ENCODE measurements at regions not wholly inside any gene's neighbourhood (a gene's known extent, or its start where the extent isn't known, plus 50 kb on each side); places are given as distances from the start of the nearest gene placed in this dataset.

DNA sequence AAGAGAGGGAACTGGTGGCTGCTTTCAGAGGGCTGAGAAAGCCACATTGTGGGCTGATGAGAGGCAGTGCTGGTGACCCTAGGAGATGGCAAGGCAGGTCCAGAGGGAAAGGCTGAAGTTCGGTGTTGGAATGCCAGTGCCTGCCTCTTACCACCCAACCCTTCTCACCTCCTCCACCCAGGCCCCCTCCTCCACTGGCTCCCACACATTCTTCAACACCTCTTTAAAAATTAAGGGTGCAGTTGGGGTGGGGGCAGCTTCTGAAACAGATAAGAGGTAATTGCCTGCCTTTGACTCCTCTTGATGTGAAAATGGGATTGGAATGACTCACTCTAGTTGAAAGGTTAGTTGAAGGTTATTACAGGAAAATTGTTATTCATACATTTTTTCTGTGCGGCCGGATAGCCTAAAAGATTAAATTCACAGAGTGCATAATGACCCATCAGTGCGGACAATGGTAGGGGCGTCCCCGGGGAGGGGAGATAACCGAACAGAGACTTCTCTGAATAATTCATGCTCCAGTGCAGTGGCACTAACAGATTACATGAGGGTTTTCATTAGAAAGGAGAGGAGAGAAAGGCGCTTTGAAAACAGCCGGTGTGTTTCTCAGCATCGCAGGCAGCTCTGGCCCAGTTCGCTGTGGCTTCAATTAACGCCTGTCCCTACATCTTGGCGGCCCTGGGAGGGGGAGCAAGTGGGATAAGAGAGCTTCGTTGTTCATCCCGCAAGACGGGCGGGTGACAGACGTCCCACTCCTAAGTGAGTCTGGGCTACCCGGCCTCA lies 212.4 kb downstream of the TLE3 start:
- no TSS peak for BruUV-seq (replicated peaks)
- Mint-ChIP-seq H3K4me1 (ENCODE audit: low read depth, unreplicated experiment) (no peaks in the 10 kb centered on the region), H3K27ac (ENCODE audit: unreplicated experiment) (no peak overlapping the region), H3K36me3 (ENCODE audit: insufficient read depth, unreplicated experiment) (no peaks in the 10 kb centered on the region), H3K9me3 (ENCODE audit: low read depth, unreplicated experiment) (peaks cover 2% of the 10 kb centered on the region), H3K4me3 (ENCODE audit: low read depth, unreplicated experiment) (no peak overlapping the region), H3K27me3 (ENCODE audit: unreplicated experiment) (peaks cover 98% of the 10 kb centered on the region)
- intact Hi-C loops (cut with micrococcal nuclease; ENCODE audit: unreplicated experiment) = no loop called here
- CTCF ChIA-PET = interaction anchor here (0.6 kb wide), 1 partner anchor 390 kb away, joined by 4 read pairs; no protein-coding TSS in a partner anchor
- TF ChIP-seq CTCF (IDR thresholded peaks at IDR 0.05; ENCODE audit: unreplicated experiment) = no peak
- DNase-seq = no peak

DNA sequence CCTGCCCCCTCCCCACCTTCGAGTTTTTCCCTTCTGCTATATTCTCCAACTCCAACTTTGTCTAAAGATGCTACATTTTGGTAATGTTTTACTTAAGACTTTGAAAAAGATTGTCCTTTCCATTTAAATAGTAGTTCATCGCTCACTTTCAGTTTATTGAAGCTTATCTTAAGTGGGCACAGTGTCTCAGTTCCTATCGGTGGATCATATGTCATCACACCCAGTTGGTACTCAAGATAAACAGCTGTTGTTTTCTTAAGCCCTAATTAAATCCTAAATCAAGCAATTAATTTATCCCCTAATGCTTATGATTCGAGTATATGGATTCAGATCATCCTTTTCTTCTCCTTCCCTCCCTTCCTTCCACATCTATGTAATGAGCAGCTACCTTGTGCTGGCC lies 210.7 kb downstream of the TLE3 start:
- TF ChIP-seq CTCF (IDR thresholded peaks at IDR 0.05; ENCODE audit: unreplicated experiment) = no peak
- H3K4me3 Mint-ChIP-seq (ENCODE audit: low read depth, unreplicated experiment) = no peak overlapping the region
- H3K27ac Mint-ChIP-seq (ENCODE audit: unreplicated experiment) = no peak overlapping the region
- H3K27me3 Mint-ChIP-seq (ENCODE audit: unreplicated experiment) = peaks cover 100% of the 10 kb centered on the region
- CTCF ChIA-PET = no interaction called here
- intact Hi-C loops (cut with micrococcal nuclease; ENCODE audit: unreplicated experiment) = no loop called here
- no peaks in the 10 kb centered on the region for H3K36me3 Mint-ChIP-seq (ENCODE audit: insufficient read depth, unreplicated experiment)
- no peaks in the 10 kb centered on the region for H3K4me1 Mint-ChIP-seq (ENCODE audit: low read depth, unreplicated experiment)
- BruUV-seq (replicated peaks) = no TSS peak
- peaks cover 2% of the 10 kb centered on the region for H3K9me3 Mint-ChIP-seq (ENCODE audit: low read depth, unreplicated experiment)
- no peak for DNase-seq

DNA sequence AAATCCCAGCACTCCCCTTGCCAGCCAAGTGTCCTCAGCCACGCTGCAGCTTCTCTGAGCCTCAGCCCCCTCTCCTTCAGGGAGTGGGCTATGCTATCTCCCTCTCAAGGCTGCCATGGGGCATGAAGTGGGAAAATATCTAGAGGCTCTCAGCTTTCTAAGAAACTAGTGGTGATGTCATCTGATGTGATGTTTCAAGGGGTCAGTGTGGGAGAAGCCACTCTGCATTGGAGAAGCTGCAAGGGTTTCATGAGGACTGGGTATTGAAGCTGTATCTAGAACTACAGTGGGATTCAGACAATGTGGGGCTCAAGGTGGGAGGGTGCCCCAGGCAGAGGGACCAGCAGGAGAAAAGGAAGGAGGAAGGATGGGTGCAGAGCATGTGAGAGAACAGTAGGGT lies 210.2 kb downstream of the TLE3 start:
- H3K9me3 Mint-ChIP-seq (ENCODE audit: low read depth, unreplicated experiment) = peaks cover 2% of the 10 kb centered on the region
- no peak for TF ChIP-seq CTCF (IDR thresholded peaks at IDR 0.05; ENCODE audit: unreplicated experiment)
- DNase-seq = no peak
- CTCF ChIA-PET = no interaction called here
- no peaks in the 10 kb centered on the region for H3K36me3 Mint-ChIP-seq (ENCODE audit: insufficient read depth, unreplicated experiment)
- no peaks in the 10 kb centered on the region for H3K4me1 Mint-ChIP-seq (ENCODE audit: low read depth, unreplicated experiment)
- BruUV-seq (replicated peaks) = no TSS peak
- peaks cover 100% of the 10 kb centered on the region for H3K27me3 Mint-ChIP-seq (ENCODE audit: unreplicated experiment)
- H3K27ac Mint-ChIP-seq (ENCODE audit: unreplicated experiment) = no peak overlapping the region
- intact Hi-C loops (cut with micrococcal nuclease; ENCODE audit: unreplicated experiment) = no loop called here
- H3K4me3 Mint-ChIP-seq (ENCODE audit: low read depth, unreplicated experiment) = no peak overlapping the region

- peaks cover 2% of the 10 kb centered on the region for H3K9me3 Mint-ChIP-seq (ENCODE audit: low read depth, unreplicated experiment)
- no peaks in the 10 kb centered on the region for H3K36me3 Mint-ChIP-seq (ENCODE audit: insufficient read depth, unreplicated experiment)
- intact Hi-C loops (cut with micrococcal nuclease; ENCODE audit: unreplicated experiment) = no loop called here
- H3K27me3 Mint-ChIP-seq (ENCODE audit: unreplicated experiment) = peaks cover 100% of the 10 kb centered on the region
- H3K4me1 Mint-ChIP-seq (ENCODE audit: low read depth, unreplicated experiment) = no peaks in the 10 kb centered on the region
- no peak overlapping the region for H3K27ac Mint-ChIP-seq (ENCODE audit: unreplicated experiment)
- no TSS peak for BruUV-seq (replicated peaks)
- no peak for TF ChIP-seq CTCF (IDR thresholded peaks at IDR 0.05; ENCODE audit: unreplicated experiment)
- CTCF ChIA-PET = no interaction called here
- DNase-seq = no peak
- H3K4me3 Mint-ChIP-seq (ENCODE audit: low read depth, unreplicated experiment) = no peak overlapping the region
Measured at GRCh38 chr15:69888406-69888805, 209.3 kb downstream of the TLE3 start.

Data from Calu3 (cell line).